ENCODE measurements at regions not wholly inside any gene's neighbourhood (a gene's known extent, or its start where the extent isn't known, plus 50 kb on each side); places are given as distances from the start of the nearest gene placed in this dataset.

DNA sequence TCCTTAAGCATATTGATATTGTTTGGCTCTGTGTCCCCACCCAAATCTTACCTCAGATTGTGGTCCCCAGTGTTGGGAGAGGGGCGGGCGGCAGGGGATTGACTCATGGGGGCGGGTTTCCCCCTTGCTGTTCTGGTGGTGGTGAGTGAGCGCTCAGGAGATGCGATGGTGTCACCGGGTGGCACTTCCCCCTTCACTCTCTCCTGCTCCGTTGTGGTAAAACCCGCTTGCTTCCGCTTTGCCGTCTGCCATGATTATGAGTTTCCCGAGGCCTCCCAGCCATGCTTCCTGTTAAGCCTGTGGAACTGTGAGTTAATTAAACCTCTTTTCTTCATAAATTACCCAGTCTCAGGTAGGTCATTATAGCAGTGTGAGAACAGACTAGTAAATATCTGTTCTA, 229.1 kb downstream of the IRX2 start:
- TF ChIP-seq, protein P1, sequence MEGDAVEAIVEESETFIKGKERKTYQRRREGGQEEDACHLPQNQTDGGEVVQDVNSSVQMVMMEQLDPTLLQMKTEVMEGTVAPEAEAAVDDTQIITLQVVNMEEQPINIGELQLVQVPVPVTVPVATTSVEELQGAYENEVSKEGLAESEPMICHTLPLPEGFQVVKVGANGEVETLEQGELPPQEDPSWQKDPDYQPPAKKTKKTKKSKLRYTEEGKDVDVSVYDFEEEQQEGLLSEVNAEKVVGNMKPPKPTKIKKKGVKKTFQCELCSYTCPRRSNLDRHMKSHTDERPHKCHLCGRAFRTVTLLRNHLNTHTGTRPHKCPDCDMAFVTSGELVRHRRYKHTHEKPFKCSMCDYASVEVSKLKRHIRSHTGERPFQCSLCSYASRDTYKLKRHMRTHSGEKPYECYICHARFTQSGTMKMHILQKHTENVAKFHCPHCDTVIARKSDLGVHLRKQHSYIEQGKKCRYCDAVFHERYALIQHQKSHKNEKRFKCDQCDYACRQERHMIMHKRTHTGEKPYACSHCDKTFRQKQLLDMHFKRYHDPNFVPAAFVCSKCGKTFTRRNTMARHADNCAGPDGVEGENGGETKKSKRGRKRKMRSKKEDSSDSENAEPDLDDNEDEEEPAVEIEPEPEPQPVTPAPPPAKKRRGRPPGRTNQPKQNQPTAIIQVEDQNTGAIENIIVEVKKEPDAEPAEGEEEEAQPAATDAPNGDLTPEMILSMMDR (IDR thresholded peaks at IDR 0.05; ENCODE audit: control extremely low read depth in 1 of 3, insufficient read depth in 1 of 3, low read depth in 1 of 3, low read length in 3 of 3), result no peak
- TF ChIP-seq POLR2AphosphoS5 (IDR thresholded peaks at IDR 0.05; ENCODE audit: low read depth, low read length), result no peak
- TF ChIP-seq KDM1A (IDR thresholded peaks at IDR 0.05; ENCODE audit: borderline replicate concordance, low read length), result no peak
- no peak for TF ChIP-seq POLR2A (IDR thresholded peaks at IDR 0.05; ENCODE audit: control extremely low read depth in 1 of 2, low read depth in 2 of 2, low read length in 2 of 2)

Measured in H1 (cell line).